Endothelial cell of umbilical vein (primary cell): ENCODE measurements at regions not wholly inside any gene's neighbourhood (a gene's known extent, or its start where the extent isn't known, plus 50 kb on each side); places are given as distances from the start of the nearest gene placed in this dataset.

Source experiments
- BruUV-seq: library from RNA; stranded (reverse); fragments of 400-500 nt; replicated peaks from 2 replicates; lab custom pipeline; 2021; lab: Mats Ljungman, UMichigan
- CTCF ChIA-PET: fragments of 300-600, 350-600 bp; sonication (Branson Sonifier 250); formaldehyde crosslinking; loops from one replicate; lab custom pipeline; 2021; ENCODE audit warnings: antibody characterized with exemption, inconsistent platforms; lab: Charles Lee
- POLR2A ChIA-PET: fragments of 300-600, 350-600 bp; sonication (Branson Sonifier 250); formaldehyde crosslinking; loops from one replicate; lab custom pipeline; 2021; ENCODE audit warnings: antibody characterized with exemption, inconsistent platforms; lab: Charles Lee
- DNase-seq: peaks from one replicate; pipeline ENCODE4 v3.0.0-alpha.2; 2011; ENCODE audit warnings: low read depth, low spot score
- FAIRE-seq: peaks from 2 replicates; lab custom pipeline; 2011; peaks lifted over from hg19 to GRCh38; lab: Jason Lieb, UNC
- H2AFZ ChIP-seq: 2 replicates; pipeline ENCODE4 v1.6.0; 2012; ENCODE audit warnings: low read depth, low read length, control low read depth, inconsistent platforms
- H3K27ac ChIP-seq: 2 replicates; pipeline ENCODE4 v1.5.1; 2011; ENCODE audit warnings: low read depth, mild to moderate bottlenecking, control low read depth, low read length, moderate library complexity; ENCODE audit not compliant: insufficient read depth
- H3K27me3 ChIP-seq, 2 experiments: 2 replicates each; pipeline versions ENCODE4 v1.6.0 to v1.6.1; 2011; ENCODE audit warnings: low read length in 2 of 2, mixed read lengths in 1 of 2; ENCODE audit not compliant: control insufficient read depth in 2 of 2, insufficient read depth in 2 of 2
- H3K36me3 ChIP-seq, 2 experiments: 2 replicates in 1 of 2; 3 replicates in 1 of 2; pipeline ENCODE4 v1.5.1; 2011; ENCODE audit warnings: low read length in 2 of 2, mild to moderate bottlenecking in 1 of 2, moderate library complexity in 1 of 2; ENCODE audit not compliant: control insufficient read depth in 2 of 2, insufficient read depth in 2 of 2; ENCODE audit errors: extremely low read depth in 1 of 2
- H3K4me1 ChIP-seq: 3 replicates; pipeline ENCODE4 v1.5.1; 2011; ENCODE audit warnings: mild to moderate bottlenecking, low read length; ENCODE audit not compliant: control insufficient read depth, insufficient read depth; ENCODE audit errors: extremely low read depth
- H3K4me2 ChIP-seq: 2 replicates; pipeline ENCODE4 v1.6.1; 2011; ENCODE audit warnings: low read length, control low read depth, mixed read lengths; ENCODE audit not compliant: insufficient read depth
- H3K4me3 ChIP-seq, 3 experiments: fragments of 200-600 bp in 1 of 3; sonication (generic), shearing (Covaris generic) in 1 of 3; replicated peaks in 1 of 3; 2 replicates each; pipeline ENCODE4 v1.5.1; 2011 to 2016; ENCODE audit warnings: control low read depth in 3 of 3, low read length in 3 of 3, mild to moderate bottlenecking in 2 of 3, inconsistent platforms in 1 of 3, low read depth in 1 of 3, moderate library complexity in 1 of 3; ENCODE audit not compliant: insufficient read depth in 1 of 3
- H3K79me2 ChIP-seq: 2 replicates; pipeline ENCODE4 v1.6.0; 2012; ENCODE audit warnings: low read length, inconsistent platforms; ENCODE audit not compliant: control insufficient read depth, insufficient read depth
- H3K9ac ChIP-seq: replicated peaks from 2 replicates; pipeline ENCODE3; 2011; ENCODE audit warnings: low read length, control low read depth; ENCODE audit not compliant: insufficient read depth; ENCODE audit errors: extremely low read depth
- H3K9me1 ChIP-seq: replicated peaks from 3 replicates; pipeline ENCODE4 v1.6.0; 2011; ENCODE audit warnings: mild to moderate bottlenecking, low read length; ENCODE audit not compliant: control insufficient read depth, insufficient read depth; ENCODE audit errors: extremely low read depth
- H3K9me3 ChIP-seq: replicated peaks from 2 replicates; pipeline ENCODE4 v1.5.1; 2012; ENCODE audit warnings: low read length, inconsistent platforms; ENCODE audit not compliant: control insufficient read depth, insufficient read depth
- H4K20me1 ChIP-seq: replicated peaks from 2 replicates; pipeline ENCODE3; 2011; ENCODE audit warnings: mild to moderate bottlenecking, low read length; ENCODE audit not compliant: control insufficient read depth, insufficient read depth; ENCODE audit errors: extremely low read depth
- EZH2 ChIP-seq: IDR thresholded peaks from 2 replicates; pipeline ENCODE4 v1.6.1; 2012; ENCODE audit warnings: borderline replicate concordance, low read depth, mild to moderate bottlenecking, moderate library complexity, low read length, inconsistent platforms; ENCODE audit not compliant: severe bottlenecking
- FOS ChIP-seq: IDR thresholded peaks from 2 replicates; pipeline ENCODE4 v1.6.1; 2011; ENCODE audit warnings: mild to moderate bottlenecking, low read length, moderate library complexity, borderline replicate concordance; ENCODE audit not compliant: insufficient read depth
- GATA2 ChIP-seq: IDR thresholded peaks from 2 replicates; pipeline ENCODE4 v1.7.0; 2011; ENCODE audit warnings: low read depth, mild to moderate bottlenecking, moderate library complexity, mixed read lengths, low read length; ENCODE audit not compliant: insufficient read length, insufficient read depth
- JUN ChIP-seq: IDR thresholded peaks from 2 replicates; pipeline ENCODE4 v1.6.1; 2011; ENCODE audit warnings: borderline replicate concordance, low read depth; ENCODE audit not compliant: insufficient read length, insufficient read depth
- MYC ChIP-seq: IDR thresholded peaks from one replicate; pipeline ENCODE4 v1.6.1; 2011; ENCODE audit warnings: mild to moderate bottlenecking, low read depth, low read length
- POLR2A ChIP-seq: IDR thresholded peaks from 2 replicates; pipeline ENCODE4 v1.6.1; 2012; ENCODE audit warnings: low read depth, mild to moderate bottlenecking, control low read depth, low read length
- POLR2AphosphoS5 ChIP-seq: IDR thresholded peaks from 2 replicates; pipeline ENCODE4 v1.6.1; 2012; ENCODE audit warnings: low read depth, mild to moderate bottlenecking, control low read depth, low read length, moderate library complexity; ENCODE audit not compliant: insufficient read depth
- dilution Hi-C: fragments of 300-500 bp; cut with MboI; formaldehyde crosslinking; loops from one replicate; pipeline ENCODE4 v1.15.0; 2019; ENCODE audit warnings: low sequenced_read_pairs; ENCODE audit not compliant: extremely low pct_ligation_motif_present
- intact Hi-C: fragments of 100-400 bp; cut with micrococcal nuclease; formaldehyde crosslinking; loops from one replicate; pipeline ENCODE4 v1.10.0; 2022
- TF ChIP-seq, protein P1 (sequence below), 2 donors: IDR thresholded peaks; 1 replicate in 1 of 2; 2 replicates in 1 of 2; pipeline ENCODE4 v1.5.1; 2011; ENCODE audit warnings: low read length in 2 of 2, mild to moderate bottlenecking in 2 of 2, moderate library complexity in 2 of 2, control low read depth in 1 of 2, inconsistent platforms in 1 of 2, low read depth in 1 of 2; ENCODE audit not compliant: insufficient read depth in 1 of 2; ENCODE audit errors: extremely low read depth in 1 of 2
- TF ChIP-seq, protein P2 (sequence below): IDR thresholded peaks from 2 replicates; pipeline ENCODE4 v1.6.1; 2011; ENCODE audit not compliant: insufficient read depth, insufficient read length

DNA sequence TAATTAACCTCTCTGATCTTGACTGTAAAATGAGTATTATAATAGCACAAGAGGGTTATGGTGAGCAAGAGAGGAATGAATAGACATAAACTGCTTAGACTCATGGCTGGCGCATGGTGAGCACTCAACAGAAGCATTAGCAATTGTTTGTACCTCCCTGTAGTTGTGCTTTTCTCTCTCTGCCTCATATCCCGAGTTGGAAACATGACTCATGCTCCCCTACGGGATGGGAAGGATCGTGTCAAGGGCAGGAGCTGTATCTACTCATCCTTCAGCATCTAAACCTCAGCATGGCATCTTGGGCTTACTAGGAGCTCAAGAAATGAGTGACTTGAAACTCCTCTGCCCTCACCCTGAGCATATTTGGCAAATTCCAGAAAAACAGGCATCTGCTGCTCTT is 299.6 kb downstream of the MAP2K4 start:
- H2AFZ ChIP-seq: no peak overlapping the region
- TF ChIP-seq POLR2AphosphoS5: no peak
- TF ChIP-seq, protein P1, sequence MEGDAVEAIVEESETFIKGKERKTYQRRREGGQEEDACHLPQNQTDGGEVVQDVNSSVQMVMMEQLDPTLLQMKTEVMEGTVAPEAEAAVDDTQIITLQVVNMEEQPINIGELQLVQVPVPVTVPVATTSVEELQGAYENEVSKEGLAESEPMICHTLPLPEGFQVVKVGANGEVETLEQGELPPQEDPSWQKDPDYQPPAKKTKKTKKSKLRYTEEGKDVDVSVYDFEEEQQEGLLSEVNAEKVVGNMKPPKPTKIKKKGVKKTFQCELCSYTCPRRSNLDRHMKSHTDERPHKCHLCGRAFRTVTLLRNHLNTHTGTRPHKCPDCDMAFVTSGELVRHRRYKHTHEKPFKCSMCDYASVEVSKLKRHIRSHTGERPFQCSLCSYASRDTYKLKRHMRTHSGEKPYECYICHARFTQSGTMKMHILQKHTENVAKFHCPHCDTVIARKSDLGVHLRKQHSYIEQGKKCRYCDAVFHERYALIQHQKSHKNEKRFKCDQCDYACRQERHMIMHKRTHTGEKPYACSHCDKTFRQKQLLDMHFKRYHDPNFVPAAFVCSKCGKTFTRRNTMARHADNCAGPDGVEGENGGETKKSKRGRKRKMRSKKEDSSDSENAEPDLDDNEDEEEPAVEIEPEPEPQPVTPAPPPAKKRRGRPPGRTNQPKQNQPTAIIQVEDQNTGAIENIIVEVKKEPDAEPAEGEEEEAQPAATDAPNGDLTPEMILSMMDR (IDR thresholded peaks at IDR 0.05; ENCODE audit: extremely low read depth in 1 of 2, insufficient read depth in 1 of 2, low read depth in 1 of 2, low read length in 2 of 2): no peak
- no peak for TF ChIP-seq POLR2A
- no peak for TF ChIP-seq JUN
- TF ChIP-seq FOS: no peak
- TF ChIP-seq EZH2: no peak
- TF ChIP-seq, protein P2, sequence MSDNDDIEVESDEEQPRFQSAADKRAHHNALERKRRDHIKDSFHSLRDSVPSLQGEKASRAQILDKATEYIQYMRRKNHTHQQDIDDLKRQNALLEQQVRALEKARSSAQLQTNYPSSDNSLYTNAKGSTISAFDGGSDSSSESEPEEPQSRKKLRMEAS: no peak
- TF ChIP-seq MYC: no peak
- TF ChIP-seq GATA2: no peak
- intact Hi-C loops (no loop called here), dilution Hi-C loops (no loop called here)
- POLR2A ChIA-PET: no interaction called here
- H3K4me1 ChIP-seq: no peaks in the 10 kb centered on the region
- no peak overlapping the region for H3K4me3 ChIP-seq
- CTCF ChIA-PET: no interaction called here
- no peak overlapping the region for H3K27ac ChIP-seq
- no peaks in the 10 kb centered on the region for H3K9me1 ChIP-seq
- no peaks in the 10 kb centered on the region for H3K27me3 ChIP-seq
- no peak overlapping the region for H3K4me2 ChIP-seq
- FAIRE-seq (no peak), DNase-seq (no peak)
- BruUV-seq: no TSS peak
- H3K9ac ChIP-seq: no peak overlapping the region
- no peaks in the 10 kb centered on the region for H3K36me3 ChIP-seq
- no peaks in the 10 kb centered on the region for H4K20me1 ChIP-seq
- no peaks in the 10 kb centered on the region for H3K79me2 ChIP-seq
- peaks cover 2% of the 10 kb centered on the region for H3K9me3 ChIP-seq
